ENCODE measurements at regions not wholly inside any gene's neighbourhood (a gene's known extent, or its start where the extent isn't known, plus 50 kb on each side); places are given as distances from the start of the nearest gene placed in this dataset.

DNA sequence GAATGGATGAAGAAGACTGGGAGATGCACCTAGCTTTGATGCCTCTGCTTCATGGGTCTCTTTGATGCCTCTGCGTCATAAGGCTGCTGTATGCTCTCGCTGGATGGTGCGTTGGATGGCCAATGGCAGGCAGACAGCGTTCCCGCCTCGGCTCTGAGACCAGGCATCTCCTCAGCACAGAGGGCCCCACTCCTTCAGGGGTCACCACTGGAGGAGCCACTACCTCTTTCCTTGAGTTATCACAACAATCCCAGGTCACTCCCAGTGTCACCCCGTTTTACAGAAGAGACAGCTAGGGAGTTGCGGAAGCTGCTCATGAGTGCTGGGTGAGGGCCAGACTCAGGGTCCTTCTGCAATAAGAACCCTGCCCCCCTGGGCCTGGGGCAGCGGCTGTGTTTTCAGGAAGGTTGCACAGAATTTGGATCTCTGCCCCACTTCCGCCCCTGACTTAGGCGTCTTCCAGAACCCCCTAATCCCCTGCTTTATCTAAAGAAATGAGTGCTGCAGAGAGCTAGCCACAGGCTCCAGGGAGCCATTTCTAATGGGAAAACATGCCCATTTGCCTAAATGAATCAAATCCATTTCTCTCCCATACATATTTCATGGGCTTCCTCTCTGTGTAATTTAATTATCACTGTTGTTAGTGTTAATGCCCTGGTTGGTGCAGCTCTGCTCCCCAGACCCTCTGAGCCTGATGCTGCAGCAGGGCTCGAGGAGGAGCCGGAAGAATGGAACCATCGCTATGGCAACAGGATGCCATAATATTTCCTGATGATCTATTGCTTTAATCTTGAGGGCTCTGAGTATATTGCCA, 131.8 kb upstream of the HS6ST1 start:
- no peak for ATAC-seq
- TF ChIP-seq, protein P1, sequence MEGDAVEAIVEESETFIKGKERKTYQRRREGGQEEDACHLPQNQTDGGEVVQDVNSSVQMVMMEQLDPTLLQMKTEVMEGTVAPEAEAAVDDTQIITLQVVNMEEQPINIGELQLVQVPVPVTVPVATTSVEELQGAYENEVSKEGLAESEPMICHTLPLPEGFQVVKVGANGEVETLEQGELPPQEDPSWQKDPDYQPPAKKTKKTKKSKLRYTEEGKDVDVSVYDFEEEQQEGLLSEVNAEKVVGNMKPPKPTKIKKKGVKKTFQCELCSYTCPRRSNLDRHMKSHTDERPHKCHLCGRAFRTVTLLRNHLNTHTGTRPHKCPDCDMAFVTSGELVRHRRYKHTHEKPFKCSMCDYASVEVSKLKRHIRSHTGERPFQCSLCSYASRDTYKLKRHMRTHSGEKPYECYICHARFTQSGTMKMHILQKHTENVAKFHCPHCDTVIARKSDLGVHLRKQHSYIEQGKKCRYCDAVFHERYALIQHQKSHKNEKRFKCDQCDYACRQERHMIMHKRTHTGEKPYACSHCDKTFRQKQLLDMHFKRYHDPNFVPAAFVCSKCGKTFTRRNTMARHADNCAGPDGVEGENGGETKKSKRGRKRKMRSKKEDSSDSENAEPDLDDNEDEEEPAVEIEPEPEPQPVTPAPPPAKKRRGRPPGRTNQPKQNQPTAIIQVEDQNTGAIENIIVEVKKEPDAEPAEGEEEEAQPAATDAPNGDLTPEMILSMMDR (IDR thresholded peaks at IDR 0.05): no peak
- TF ChIP-seq POLR2A (IDR thresholded peaks at IDR 0.05) (no peak), EP300 (IDR thresholded peaks at IDR 0.05) (no peak), POLR2AphosphoS5 (IDR thresholded peaks at IDR 0.05) (no peak)
- H3K9me3 ChIP-seq: no peaks in the 10 kb centered on the region
- H3K4me1 ChIP-seq: no peaks in the 10 kb centered on the region
- no peaks in the 10 kb centered on the region for H3K36me3 ChIP-seq
- H3K4me3 ChIP-seq: no peak overlapping the region
- 77 to 95% methylated on average over 5 to 10 of the region's 14 CpGs for WGBS, 2 donors (ENCODE audit: low coverage in 1 of 2)
- H3K27ac ChIP-seq: no peak overlapping the region
- peaks cover 16% of the 10 kb centered on the region for H3K27me3 ChIP-seq

DNA sequence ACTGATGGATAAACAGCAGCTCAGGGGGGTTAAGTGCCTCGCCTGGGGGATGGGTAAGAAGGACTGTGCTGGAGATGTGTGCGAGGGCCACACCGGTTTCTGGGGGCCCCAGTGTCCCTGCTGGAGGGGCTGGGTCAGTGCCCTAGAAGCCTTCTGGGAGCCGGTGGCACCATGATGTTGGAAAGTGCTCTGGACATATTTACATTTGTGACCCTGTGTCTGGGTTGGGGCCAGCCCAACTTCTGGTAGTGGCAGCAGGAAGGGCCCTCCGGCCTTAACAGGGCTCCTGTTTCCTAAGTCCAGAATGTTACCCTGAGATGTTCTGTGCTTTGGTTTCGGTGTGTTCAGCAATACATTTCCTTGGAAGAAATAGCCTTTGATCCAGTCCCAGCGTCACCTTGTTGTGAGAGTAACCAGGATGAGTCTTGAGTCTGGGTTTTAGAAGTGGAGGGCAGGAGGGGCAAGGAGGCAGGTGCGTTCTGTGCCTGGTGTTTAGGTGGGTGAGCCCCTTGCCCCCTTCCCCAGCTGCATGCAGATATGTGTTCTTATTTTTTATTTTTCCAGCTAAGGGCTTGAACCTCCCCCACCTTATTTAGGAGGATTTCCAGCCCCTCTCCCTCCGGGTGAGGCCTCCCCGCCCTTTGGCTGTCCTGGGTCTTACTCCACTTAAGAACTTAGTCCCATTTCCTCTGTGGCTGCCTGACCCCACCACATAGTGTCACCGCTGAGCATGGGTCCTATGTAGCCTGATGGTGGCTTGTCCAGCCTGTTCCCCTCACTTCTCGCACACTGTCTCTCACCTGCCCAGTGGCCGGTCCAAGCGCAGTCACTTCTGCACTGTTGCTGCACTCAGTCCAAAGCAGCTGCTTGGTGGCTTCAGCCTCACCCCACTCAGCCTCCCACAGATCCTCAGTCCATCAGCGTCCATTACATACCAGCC, 132.7 kb upstream of the HS6ST1 start:
- Histone ChIP-seq H3K4me1 (no peaks in the 10 kb centered on the region), H3K36me3 (no peaks in the 10 kb centered on the region), H3K4me3 (no peak overlapping the region), H3K9me3 (no peaks in the 10 kb centered on the region), H3K27me3 (peaks cover 16% of the 10 kb centered on the region), H3K27ac (no peak overlapping the region)
- no peak for ATAC-seq
- TF ChIP-seq POLR2AphosphoS5 (IDR thresholded peaks at IDR 0.05): no peak
- no peak for TF ChIP-seq POLR2A (IDR thresholded peaks at IDR 0.05)
- TF ChIP-seq, protein P1 (IDR thresholded peaks at IDR 0.05): no peak
- WGBS, 2 donors (ENCODE audit: low coverage in 1 of 2): 83 to 95% methylated on average over 9 to 11 of the region's 15 CpGs

DNA sequence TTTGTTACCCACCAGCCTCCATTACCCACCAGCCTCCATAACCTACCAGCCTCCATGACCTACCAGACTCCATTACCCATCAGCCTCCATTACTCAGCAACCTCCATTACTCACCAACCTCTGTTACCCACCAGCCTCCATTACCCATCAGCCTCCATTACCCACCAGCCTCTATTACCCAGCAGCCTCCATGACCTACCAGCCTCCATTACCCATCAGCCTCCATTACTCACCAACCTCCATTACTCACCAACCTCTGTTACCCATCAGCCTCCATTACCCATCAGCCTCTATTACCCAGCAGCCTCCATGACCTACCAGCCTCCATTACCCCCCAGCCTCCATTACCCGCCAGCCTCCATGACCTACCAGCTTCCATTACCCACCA, 133.3 kb upstream of the HS6ST1 start:
- Histone ChIP-seq H3K27ac (no peak overlapping the region), H3K36me3 (no peaks in the 10 kb centered on the region), H3K4me3 (no peak overlapping the region), H3K4me1 (no peaks in the 10 kb centered on the region), H3K9me3 (no peaks in the 10 kb centered on the region), H3K27me3 (peaks cover 16% of the 10 kb centered on the region)
- 87 to 94% methylated on average over 1 of the region's 1 CpG for WGBS, 2 donors (ENCODE audit: low coverage in 1 of 2)
- TF ChIP-seq, protein P1 (IDR thresholded peaks at IDR 0.05): no peak
- TF ChIP-seq EP300 (IDR thresholded peaks at IDR 0.05): no peak
- TF ChIP-seq POLR2AphosphoS5 (IDR thresholded peaks at IDR 0.05): no peak
- TF ChIP-seq POLR2A (IDR thresholded peaks at IDR 0.05): no peak
- no peak for ATAC-seq

DNA sequence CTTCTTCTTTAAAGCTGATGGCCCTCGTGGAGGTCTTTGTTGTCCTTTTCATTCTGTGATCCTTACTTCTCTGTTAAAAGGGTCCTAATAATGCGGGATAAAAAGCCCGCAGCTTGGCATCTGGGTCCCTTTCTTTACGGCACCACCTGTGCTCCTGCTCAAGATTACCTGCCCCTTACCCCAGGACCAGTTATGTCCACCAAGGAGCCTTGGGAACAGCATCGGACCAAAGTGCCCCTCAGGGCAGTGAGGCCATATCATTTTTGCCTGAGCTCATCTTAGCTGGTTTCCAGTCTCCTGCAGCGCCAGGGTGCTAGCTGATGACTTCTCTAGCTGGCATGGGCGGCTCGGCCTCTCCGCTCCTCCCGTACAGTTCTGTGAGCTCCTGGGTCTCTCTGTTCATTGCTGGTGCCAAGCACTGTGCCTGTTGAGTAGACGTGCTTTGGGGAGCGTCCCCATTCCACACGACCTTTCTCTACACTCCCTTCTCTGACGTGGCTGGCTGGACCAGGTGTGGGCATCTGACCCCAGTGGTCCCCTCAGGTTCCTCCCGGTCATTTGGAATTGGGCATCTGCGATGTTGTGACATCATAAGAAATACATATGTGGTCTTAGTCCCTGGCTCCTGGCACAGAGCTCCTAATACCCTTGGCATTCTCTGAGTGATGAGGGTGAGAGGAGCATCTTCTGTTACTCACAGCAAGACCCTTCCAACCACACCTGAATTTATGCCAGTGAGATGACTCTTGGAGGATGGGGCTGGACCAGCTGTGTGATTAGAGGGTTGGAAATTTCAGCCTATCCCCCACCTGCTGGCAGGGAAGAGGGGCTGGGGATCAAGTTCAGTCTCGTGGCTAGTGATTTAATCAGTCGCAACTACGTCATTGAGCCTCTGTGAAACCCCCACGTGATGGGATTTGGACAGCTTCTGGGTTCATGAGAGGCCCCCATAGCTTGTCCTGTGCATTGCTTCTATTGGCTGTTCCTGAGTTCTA, 134.2 kb upstream of the HS6ST1 start:
- ATAC-seq: no peak
- WGBS, 2 donors (ENCODE audit: low coverage in 1 of 2): 76 to 90% methylated on average over 6 to 15 of the region's 20 CpGs
- TF ChIP-seq POLR2A (IDR thresholded peaks at IDR 0.05) (no peak), EP300 (IDR thresholded peaks at IDR 0.05) (no peak), POLR2AphosphoS5 (IDR thresholded peaks at IDR 0.05) (no peak)
- TF ChIP-seq, protein P1 (IDR thresholded peaks at IDR 0.05): no peak

More for the DNA sequence above, 134.2 kb upstream of the HS6ST1 start:
- Histone ChIP-seq H3K4me3 (no peak overlapping the region), H3K27ac (no peak overlapping the region), H3K4me1 (no peaks in the 10 kb centered on the region), H3K9me3 (no peaks in the 10 kb centered on the region), H3K36me3 (no peaks in the 10 kb centered on the region), H3K27me3 (peaks cover 16% of the 10 kb centered on the region)

Data from gastroesophageal sphincter (tissue), 4 donors.